SJCRH30 (cell line): ENCODE measurements at regions not wholly inside any gene's neighbourhood (a gene's known extent, or its start where the extent isn't known, plus 50 kb on each side); places are given as distances from the start of the nearest gene placed in this dataset.
"Not testable (repeated sequence)": the region's sequence is repeated elsewhere in the genome, so short reads cannot be mapped to it uniquely, and the experiment has no call there.

ENCODE experiments used
- DNase-seq, 2 experiments: peaks; one replicate each; pipeline ENCODE4 v3.0.0-alpha.2; 2015 to 2020
- H3K27ac ChIP-seq: fragments of 250-450 bp; sonication (Bioruptor Pico); 2 replicates; pipeline ENCODE4 v1.5.1; 2020; ENCODE audit warnings: mild to moderate bottlenecking, moderate library complexity
- H3K27me3 ChIP-seq: fragments of 250-450 bp; sonication (Bioruptor Pico); 2 replicates; pipeline ENCODE4 v1.5.1; 2020; ENCODE audit warnings: mild to moderate bottlenecking, moderate library complexity
- H3K36me3 ChIP-seq: fragments of 250-450 bp; sonication (Bioruptor Pico); 2 replicates; pipeline ENCODE4 v1.5.1; 2020; ENCODE audit warnings: mild to moderate bottlenecking, moderate library complexity
- H3K4me1 ChIP-seq: fragments of 250-450 bp; sonication (Bioruptor Pico); 2 replicates; pipeline ENCODE4 v1.5.1; 2020; ENCODE audit warnings: mild to moderate bottlenecking, moderate library complexity
- H3K4me3 ChIP-seq: fragments of 250-450 bp; sonication (Bioruptor Pico); 2 replicates; pipeline ENCODE4 v1.5.1; 2020; ENCODE audit warnings: mild to moderate bottlenecking, moderate library complexity
- H3K9me3 ChIP-seq: fragments of 250-450 bp; sonication (Bioruptor Pico); replicated peaks from 2 replicates; pipeline ENCODE4 v1.5.1; 2020; ENCODE audit warnings: mild to moderate bottlenecking, moderate library complexity

DNA sequence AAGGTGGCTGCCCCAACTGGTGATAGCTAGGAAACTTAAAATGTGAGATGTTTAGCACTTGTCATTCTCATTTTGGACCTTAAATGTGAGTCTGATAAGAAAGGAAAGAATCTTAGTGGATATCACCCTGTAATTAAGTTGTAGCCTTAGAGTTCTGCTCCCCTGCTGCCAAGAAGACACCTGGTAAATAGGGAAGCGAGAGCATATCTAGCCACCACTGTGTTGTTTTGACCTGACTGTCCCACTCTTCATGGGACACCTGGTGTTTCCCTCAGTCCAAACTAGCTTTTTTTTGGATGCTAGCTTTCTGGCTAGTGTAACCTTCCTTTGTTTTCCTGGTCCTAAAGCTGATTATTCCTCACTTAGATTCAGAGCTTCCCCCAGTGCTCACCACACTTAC lies 357.6 kb downstream of the RAD51AP2 start:
- peaks cover 10% of the 10 kb centered on the region for H3K4me1 ChIP-seq
- no peaks in the 10 kb centered on the region for H3K36me3 ChIP-seq
- H3K27me3 ChIP-seq = peaks cover 9% of the 10 kb centered on the region; the same call in 1 of the 2 replicates
- no peak overlapping the region for H3K27ac ChIP-seq
- DNase-seq = no peak
- H3K4me3 ChIP-seq = no peak overlapping the region
- H3K9me3 ChIP-seq = peaks cover 5% of the 10 kb centered on the region; the same call in 1 of the 2 replicates

DNA sequence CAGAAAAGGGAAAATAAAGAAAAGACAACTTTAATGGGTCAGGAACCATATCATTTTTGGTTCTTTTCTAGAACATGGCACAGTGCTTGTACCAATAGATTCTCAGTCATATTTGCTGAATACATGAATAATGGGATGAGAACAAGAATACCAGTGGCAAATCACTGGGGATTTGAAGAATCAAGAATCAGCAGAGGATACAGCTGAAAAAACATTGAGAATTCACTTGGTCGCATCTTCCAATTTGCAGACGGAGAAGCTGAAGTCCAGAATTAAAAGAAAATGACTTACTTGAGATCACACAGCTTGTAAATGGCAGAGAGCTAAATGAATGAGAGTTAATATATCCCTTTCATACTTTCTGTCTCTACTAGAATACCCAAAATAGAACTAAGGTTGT lies 362.2 kb downstream of the RAD51AP2 start:
- no peaks in the 10 kb centered on the region for H3K36me3 ChIP-seq
- peaks cover 9% of the 10 kb centered on the region; the same call in 1 of the 2 replicates for H3K27me3 ChIP-seq
- DNase-seq = no peak
- H3K27ac ChIP-seq = no peak overlapping the region
- no peak overlapping the region for H3K4me3 ChIP-seq
- 0 out of 2 replicates have a peak, but pooled peaks cover 4% of the 10 kb centered on the region for H3K9me3 ChIP-seq
- H3K4me1 ChIP-seq = no peaks in the 10 kb centered on the region

DNA sequence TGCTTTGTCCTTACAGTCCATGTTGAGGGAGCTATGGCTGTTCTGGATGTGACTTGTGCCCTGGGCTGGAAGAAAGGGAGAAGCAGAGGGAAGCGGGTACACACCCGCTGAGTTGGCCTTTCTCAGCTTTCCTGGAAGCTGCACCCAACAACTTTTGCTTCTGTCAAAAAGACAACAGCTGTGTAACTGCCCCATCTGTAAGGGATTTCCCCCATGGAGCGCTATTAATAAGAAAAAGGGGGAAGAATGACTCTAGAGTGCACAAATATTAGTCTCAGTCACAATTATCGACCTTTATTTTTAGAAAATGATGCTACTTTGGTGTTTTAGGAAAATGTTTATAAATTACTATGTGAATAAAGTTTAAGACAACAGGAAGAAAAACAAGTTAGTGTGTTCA lies 368.3 kb downstream of the RAD51AP2 start:
- Histone ChIP-seq H3K36me3 (no peaks in the 10 kb centered on the region), H3K9me3 (no peaks in the 10 kb centered on the region), H3K4me1 (peaks cover 9% of the 10 kb centered on the region), H3K27ac (no peak overlapping the region), H3K27me3 (no peaks in the 10 kb centered on the region), H3K4me3 (no peak overlapping the region)
- DNase-seq = peak in 1 of 2 experiments; percentile 46

DNA sequence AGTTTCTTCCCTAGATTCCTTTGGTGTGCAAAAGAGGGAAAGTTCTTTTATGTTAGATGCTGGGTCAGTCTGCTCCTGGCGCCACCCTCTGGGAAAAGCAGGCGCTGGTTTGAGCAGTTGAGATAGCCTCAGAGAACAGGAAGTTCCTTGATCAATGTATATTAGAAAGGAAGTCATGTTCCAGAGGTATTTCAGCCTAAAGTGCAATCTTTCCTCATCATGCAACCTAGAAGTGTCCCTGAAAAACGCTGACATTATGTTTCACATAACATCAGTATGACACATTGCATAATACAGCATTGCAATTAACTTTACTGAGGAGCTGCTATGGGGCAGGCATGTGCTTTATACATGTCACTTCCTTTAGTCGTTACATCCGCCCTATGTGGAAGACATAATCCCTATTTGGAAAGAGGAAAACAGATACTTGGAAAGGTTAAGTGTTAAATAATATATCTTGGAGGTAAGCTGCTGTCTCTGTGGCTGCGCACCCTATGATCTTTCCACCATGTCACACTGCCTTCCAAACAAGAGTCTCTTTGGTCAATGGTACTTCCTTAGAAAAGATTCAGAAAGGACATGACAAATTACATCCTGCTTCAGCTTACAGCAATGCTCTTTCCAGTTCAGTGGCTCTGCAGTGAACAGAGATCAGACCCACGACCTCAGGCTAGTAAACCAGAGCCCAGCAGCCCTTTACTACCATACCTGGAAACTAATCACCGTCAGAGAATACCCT lies 369.7 kb downstream of the RAD51AP2 start:
- H3K36me3 ChIP-seq = no peaks in the 10 kb centered on the region
- peak; percentile 49 to 75 for DNase-seq
- no peak overlapping the region for H3K27ac ChIP-seq
- H3K27me3 ChIP-seq = no peaks in the 10 kb centered on the region
- H3K4me1 ChIP-seq = peaks cover 9% of the 10 kb centered on the region
- no peak overlapping the region for H3K4me3 ChIP-seq
- no peaks in the 10 kb centered on the region for H3K9me3 ChIP-seq

DNA sequence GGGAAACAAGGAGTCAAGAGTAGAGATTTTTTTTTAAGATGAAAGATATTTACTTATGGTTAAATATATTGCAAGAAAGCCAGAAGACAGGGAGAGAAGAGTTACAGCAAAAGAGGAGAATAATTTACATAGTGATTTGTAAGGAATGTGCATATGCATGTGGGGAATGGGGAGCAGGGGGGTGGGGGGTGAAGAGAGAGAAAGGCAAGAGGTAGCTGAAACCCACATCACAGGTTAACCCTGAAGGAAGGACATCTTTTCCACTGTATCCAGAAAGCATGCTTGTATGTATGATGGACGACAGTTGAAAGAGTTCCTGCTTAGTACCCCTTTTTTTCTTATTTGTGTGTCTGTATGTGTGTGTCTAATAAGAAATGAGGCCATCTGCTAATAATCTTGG lies 371.9 kb downstream of the RAD51AP2 start:
- Histone ChIP-seq H3K4me3 (no peak overlapping the region), H3K36me3 (no peaks in the 10 kb centered on the region), H3K9me3 (no peaks in the 10 kb centered on the region), H3K4me1 (peaks cover 9% of the 10 kb centered on the region), H3K27ac (no peak overlapping the region), H3K27me3 (no peaks in the 10 kb centered on the region)
- DNase-seq = no peak

DNA sequence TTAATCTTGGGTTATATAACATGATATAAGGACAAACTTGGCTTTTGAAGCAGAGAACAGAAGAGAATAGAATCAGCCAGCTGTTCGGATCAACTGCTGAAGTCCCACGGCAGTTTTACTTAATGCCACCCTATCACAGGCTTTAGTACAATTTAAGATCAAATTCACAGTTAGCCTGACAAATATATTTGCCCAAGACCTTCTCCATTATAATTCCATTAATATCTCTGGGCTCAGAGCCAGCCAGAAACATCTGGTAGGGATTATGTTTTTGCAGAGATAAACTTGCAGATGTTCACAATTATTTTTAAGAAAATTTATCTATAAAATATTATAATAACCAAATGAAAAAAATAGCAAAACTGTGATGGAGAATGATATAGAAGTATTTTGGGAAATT lies 381.4 kb downstream of the RAD51AP2 start:
- no peaks in the 10 kb centered on the region for H3K4me1 ChIP-seq
- H3K4me3 ChIP-seq = no peak overlapping the region
- no peaks in the 10 kb centered on the region for H3K36me3 ChIP-seq
- peak in 1 of 2 experiments; percentile 24 for DNase-seq
- no peaks in the 10 kb centered on the region for H3K27me3 ChIP-seq
- H3K9me3 ChIP-seq = no peaks in the 10 kb centered on the region
- H3K27ac ChIP-seq = no peak overlapping the region

DNA sequence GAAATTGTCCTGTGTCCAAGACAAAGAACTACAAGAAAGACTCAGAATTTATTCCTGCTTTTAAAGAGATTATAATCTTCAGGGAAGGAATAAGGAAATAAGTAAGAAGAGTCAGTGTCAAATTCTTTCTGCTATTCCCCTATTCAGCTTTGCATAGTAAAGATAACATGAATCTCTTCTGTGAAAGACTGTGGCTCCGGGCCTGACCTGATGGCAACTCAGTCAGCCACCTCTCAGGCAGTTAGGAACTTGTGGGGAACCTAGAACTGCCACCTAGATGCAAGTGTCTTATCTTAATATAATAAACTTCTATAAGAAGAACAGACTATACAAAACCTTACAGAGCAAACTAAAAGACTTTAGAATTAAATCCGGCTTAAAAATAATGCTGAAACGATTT lies 382.0 kb downstream of the RAD51AP2 start:
- Histone ChIP-seq H3K27ac (no peak overlapping the region), H3K9me3 (no peaks in the 10 kb centered on the region), H3K4me3 (no peak overlapping the region), H3K36me3 (no peaks in the 10 kb centered on the region), H3K4me1 (no peaks in the 10 kb centered on the region), H3K27me3 (no peaks in the 10 kb centered on the region)
- no peak for DNase-seq

DNA sequence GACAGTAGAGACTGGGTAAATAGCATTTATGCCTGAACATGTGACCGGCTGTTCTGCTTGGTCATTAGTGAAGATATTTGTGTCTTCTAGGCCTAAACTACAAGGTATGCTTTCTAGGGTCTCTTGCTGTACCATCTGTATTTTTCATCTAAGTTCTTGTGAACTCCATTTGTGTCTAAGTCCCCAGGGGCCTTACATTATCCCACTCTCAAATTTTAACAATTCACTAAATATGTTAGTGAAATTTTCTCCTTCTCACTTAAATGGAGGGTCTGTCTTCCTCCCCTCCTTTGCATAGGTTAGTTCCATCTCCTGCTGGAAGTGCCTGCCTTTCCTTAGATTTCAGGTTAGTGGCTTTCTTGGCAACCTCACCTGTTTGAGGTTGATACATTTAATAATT lies 382.6 kb downstream of the RAD51AP2 start:
- Histone ChIP-seq H3K4me1 (no peaks in the 10 kb centered on the region), H3K27me3 (no peaks in the 10 kb centered on the region), H3K27ac (no peak overlapping the region), H3K4me3 (no peak overlapping the region), H3K9me3 (no peaks in the 10 kb centered on the region), H3K36me3 (no peaks in the 10 kb centered on the region)
- no peak for DNase-seq

DNA sequence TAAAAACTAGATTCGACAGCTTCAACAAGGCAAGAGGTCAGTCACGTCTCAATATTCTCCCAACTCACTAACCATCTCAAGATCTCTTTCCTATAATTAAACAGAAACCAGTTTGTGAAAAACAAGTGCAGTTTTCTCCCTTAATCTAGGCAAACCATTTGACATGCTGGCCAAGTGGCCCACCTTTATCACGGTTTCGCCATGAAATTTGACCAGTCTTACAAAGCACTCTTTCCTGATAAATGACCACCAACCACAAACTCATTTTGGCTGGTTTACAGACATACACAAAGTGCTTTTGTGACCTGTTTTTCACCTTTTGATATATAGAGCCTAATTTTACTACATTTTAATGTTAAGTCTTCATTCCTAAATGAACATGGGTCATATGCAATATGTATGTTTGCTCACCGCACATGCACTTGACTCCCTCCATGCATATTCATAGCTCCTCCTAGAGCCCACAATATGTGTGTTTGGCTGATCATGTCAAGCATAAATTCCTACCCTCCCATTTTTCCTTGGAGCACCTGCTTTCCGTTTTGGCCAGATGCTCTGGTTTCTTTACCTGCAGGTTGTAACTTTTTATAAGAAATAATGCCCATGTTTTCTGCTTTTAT lies 385.1 kb downstream of the RAD51AP2 start:
- Histone ChIP-seq H3K27me3 (no peaks in the 10 kb centered on the region), H3K9me3 (no peaks in the 10 kb centered on the region), H3K4me1 (peaks cover 4% of the 10 kb centered on the region; the same call in 1 of the 2 replicates), H3K36me3 (no peaks in the 10 kb centered on the region), H3K4me3 (no peak overlapping the region), H3K27ac (no peak overlapping the region)
- DNase-seq = no peak

DNA sequence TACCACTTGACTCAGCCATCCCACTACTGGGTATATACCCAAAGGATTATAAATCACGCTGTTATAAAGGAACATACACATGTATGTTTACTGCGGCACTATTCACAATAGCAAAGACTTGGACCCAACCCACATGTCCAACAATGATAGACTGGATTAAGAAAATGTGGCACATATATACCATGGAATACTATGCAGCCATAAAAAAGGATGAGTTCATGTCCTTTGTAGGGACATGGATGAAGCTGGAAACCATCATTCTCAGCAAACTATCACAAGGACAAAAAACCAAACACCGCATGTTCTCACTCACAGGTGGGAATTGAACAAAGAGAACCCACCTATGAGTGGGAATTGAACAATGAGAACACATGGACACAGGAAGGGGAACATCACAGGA lies 387.6 kb downstream of the RAD51AP2 start:
- not testable (repeated sequence) for H3K4me3 ChIP-seq, DNase-seq, H3K36me3 ChIP-seq, H3K27ac ChIP-seq, H3K27me3 ChIP-seq, H3K9me3 ChIP-seq, H3K4me1 ChIP-seq

DNA sequence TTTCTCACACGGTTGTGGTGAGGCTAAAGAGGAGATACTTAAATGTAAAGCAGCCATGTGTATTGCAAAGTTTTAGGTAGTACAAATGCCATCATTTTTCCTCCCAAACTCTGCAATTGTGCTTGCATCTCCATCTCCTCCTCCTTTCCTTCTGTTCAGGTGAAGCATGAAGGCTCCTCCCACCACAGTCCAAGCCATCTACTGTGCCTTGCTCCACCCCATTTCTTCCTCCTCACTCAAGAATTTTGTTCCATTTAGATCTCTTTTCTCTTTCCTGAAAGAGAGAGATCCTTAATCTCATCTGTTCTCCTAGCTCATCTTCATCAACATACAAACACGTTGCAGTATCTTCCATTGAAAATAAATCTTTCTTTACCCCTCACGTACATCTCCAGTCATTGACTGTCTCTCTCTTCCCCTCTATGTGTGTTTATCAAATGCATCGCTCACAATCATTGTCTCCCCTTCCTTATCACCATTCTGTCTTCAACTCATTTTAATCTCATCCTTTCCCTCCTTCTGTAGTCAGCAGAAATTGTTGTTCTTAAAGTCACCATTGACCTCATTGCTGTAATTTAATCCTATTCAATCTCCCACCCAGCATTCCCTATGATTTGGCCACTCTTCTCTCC lies 392.1 kb downstream of the RAD51AP2 start:
- Histone ChIP-seq H3K4me1 (peaks cover 6% of the 10 kb centered on the region; the same call in 1 of the 2 replicates), H3K27ac (no peak overlapping the region), H3K36me3 (no peaks in the 10 kb centered on the region), H3K27me3 (no peaks in the 10 kb centered on the region), H3K4me3 (no peak overlapping the region), H3K9me3 (no peaks in the 10 kb centered on the region)
- DNase-seq = no peak

DNA sequence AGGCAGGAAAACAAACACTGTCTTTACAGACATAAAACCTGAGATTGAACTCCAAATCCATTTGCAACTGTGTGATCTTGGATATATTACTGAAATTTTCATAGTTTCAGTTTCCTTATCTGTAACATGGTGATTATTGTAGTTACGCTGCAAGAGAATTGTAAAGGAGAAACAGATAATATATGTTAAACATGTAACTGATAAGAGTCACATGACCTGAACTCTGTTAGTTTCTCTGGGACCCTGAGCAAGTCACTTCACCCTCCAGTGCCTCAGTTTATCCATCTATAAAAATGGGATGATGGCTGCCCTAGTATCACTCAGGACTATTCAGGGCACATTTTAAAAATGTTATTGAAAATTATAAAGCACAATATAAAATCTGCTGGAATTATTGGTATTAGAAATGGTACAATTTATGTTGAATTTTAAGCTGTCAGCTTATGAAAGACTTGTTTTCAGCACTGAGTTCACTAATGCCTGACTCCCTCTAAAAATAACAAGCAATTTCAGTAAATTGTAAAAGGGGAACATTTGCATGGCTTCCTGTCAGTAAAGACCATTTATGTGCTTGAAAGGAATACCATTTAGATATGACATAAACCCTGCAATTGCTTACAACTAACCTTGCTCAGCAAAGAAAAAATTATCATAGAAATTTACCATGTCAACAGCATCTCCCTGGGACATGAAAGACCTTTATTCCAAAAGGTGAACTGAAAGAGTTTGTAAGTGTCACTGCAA lies 393.5 kb downstream of the RAD51AP2 start:
- no peak for DNase-seq
- peaks cover 2% of the 10 kb centered on the region; the same call in 1 of the 2 replicates for H3K4me1 ChIP-seq
- H3K9me3 ChIP-seq = no peaks in the 10 kb centered on the region
- H3K27me3 ChIP-seq = no peaks in the 10 kb centered on the region
- H3K4me3 ChIP-seq = no peak overlapping the region
- no peak overlapping the region for H3K27ac ChIP-seq
- no peaks in the 10 kb centered on the region for H3K36me3 ChIP-seq

DNA sequence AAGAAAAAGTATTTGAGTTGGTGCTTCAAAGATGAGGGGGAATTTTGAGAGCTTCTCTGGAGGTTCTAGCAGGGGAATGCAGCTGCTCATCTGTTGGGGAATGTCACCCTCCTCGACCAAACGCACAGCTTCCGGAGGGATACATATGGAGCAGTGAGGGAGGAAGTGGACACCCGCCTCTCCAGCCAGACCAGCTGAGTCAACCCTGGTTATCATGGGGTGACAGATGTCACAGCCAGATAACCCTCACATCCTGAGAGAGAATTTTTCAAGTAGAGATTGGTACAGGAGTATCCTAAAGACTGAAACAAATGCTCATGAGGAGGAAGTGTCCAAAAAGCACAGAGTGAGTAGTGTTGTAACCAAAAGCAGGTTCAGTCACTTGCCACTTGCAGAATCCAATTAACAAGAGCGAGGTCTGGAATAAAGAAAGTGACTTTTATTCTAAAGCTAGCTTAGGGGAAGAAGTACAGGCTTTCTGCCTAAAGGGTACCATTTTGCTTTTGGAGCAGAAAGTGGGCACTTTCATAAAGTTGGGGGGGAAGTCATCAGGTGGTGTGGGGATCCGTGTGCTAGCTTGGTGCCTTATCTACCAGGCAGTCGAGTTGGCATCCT lies 395.2 kb downstream of the RAD51AP2 start:
- H3K36me3 ChIP-seq = no peaks in the 10 kb centered on the region

DNA sequence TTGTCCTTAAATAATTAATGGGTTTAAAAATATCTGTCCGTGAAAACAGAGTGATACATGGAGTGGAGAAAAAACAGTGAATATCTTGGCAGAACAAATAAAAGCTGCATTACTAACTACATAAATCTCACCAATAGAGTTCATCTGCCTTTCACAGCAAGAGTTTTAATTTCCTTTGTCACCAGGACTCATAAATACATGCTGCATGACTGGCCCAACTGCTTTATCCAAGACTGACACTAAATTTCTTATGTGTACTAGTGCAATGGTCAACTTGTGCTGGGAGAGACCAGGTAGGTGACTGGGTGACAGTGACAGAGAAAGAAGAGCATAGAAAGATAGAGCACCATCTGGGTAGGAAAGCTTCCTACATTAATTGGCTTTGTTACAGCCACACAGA lies 402.8 kb downstream of the RAD51AP2 start:
- Histone ChIP-seq H3K4me1 (no peaks in the 10 kb centered on the region; the same call in 1 of the 2 replicates), H3K4me3 (no peak overlapping the region), H3K9me3 (no peaks in the 10 kb centered on the region), H3K27me3 (no peaks in the 10 kb centered on the region; the same call in 1 of the 2 replicates), H3K36me3 (no peaks in the 10 kb centered on the region), H3K27ac (no peak overlapping the region)
- DNase-seq = no peak

More for the DNA sequence above, 395.2 kb downstream of the RAD51AP2 start:
- peak; percentile 38 to 63 for DNase-seq
- Histone ChIP-seq H3K27me3 (no peaks in the 10 kb centered on the region), H3K4me3 (no peak overlapping the region), H3K27ac (no peak overlapping the region), H3K4me1 (peaks cover 2% of the 10 kb centered on the region; the same call in 1 of the 2 replicates), H3K9me3 (no peaks in the 10 kb centered on the region)
